ENCODE measurements at regions not wholly inside any gene's neighbourhood (a gene's known extent, or its start where the extent isn't known, plus 50 kb on each side); places are given as distances from the start of the nearest gene placed in this dataset.

DNA sequence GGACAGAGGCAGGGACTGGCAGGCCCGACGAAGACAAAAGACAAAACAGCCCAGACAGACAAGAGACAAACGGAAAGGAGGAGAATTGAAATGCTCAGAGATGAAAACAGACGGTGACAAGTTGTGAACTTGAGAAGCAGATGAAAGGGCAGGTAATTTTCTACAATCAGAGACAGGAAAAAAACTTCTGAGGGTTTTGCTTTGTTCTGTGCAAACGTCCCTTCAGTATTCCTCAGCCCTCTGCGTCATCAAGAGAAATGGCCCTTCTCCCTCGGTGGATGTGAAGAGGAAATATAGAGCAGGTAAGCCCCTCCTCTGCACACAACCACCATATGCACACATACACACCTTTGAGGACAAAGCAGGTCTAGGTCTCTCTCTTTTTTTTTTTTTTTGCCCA is 206.6 kb downstream of the UACA start:
- no peak for DNase-seq (ENCODE audit: low read depth in 1 of 2, low spot score in 1 of 2)

GRCh38 chr15:70556151-70556741 is 207.1 kb downstream of the UACA start:
- DNase-seq (ENCODE audit: low read depth in 1 of 2, low spot score in 1 of 2): no peak

GRCh38 chr15:70555713-70556112 is 207.6 kb downstream of the UACA start:
- DNase-seq (ENCODE audit: low read depth in 1 of 2, low spot score in 1 of 2): no peak

DNA sequence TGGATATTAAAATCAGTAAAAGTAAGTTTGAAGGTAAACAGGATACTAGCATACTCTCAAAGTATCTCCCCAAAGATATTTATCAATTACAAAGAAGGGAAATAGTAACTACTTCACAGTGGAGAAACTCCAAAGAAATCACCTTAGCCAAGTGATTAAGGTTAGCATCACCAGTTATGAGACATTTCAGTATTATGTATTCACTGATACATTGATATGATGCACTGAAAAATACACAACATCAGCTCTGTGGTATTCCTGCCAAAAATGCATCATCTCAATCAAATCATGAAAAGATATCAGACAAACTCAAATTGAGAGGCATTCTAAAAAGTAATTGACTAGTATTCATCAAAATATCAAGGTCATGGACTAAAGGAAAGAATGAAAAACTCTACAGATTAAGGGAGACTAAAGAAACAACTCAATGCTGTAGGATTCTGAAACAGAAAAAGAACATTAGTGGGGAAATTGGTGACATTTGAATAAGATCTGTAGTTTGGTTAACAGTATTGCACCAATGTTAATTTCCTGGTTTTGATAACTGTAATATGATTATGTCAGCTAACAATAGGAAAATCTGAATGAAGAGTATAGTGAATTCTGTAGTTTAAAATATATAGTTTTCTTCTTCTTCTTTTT is 215.4 kb downstream of the UACA start:
- DNase-seq (ENCODE audit: low read depth in 1 of 2, low spot score in 1 of 2): no peak

- no peak for DNase-seq (ENCODE audit: low read depth in 1 of 2, low spot score in 1 of 2)
Measured at GRCh38 chr15:70545526-70545925, 217.8 kb downstream of the UACA start.

- DNase-seq (ENCODE audit: low read depth in 1 of 2, low spot score in 1 of 2): no peak
Measured at GRCh38 chr15:70541511-70541910, 221.8 kb downstream of the UACA start.

DNA sequence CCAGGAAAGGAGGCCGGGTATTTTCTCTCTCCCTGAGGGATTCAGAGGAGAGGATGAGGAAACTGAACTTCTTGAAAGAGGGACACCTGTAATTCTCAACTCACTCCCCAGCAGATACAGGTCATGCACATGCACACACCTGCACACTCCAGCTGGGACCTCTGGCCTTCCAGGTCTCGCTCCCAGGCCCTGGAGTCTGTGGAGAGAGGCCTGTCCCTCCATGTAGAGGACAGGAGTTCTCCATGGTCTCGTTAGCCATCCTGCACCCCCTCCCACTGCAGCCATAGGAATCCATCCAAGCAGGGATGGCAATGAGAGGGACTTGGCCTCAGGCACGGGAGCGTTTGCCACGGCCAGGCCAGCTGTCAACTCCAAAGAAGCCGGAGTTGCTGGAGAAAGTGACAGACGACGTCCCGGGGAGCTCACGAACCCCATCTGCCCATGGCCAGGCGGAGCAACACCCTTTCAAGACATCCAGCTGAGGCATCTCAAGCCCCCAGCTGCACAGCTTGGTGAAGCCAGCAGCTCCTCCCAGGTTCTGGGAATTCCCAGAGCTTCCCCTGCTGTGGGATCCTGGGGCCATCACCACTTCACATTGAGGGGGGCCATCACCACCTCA is 223.3 kb downstream of the UACA start:
- DNase-seq (ENCODE audit: low read depth in 1 of 2, low spot score in 1 of 2): no peak

- DNase-seq (ENCODE audit: low read depth in 1 of 2, low spot score in 1 of 2): no peak
Measured at GRCh38 chr15:70539409-70539808, 223.9 kb downstream of the UACA start.

DNA sequence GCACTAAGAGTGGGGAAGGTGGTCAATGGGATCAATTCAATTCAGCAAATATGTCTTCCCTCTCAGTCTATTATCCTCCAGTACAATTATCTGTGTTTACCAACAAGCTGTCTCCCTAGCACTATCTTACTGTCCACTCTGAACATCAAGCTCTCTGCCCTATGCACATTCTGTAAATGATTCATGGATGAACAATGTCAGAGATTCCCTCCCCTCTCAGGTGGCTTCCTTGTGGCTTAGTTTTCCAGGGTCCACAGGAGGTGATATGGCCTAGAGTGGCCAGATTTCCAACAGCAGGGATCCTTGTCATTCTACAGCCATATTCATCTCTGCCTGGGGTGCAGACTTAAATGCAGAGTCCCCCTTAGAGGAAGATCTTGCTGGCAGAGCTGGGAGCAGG is 225.1 kb downstream of the UACA start:
- DNase-seq (ENCODE audit: low read depth in 1 of 2, low spot score in 1 of 2): no peak

- DNase-seq (ENCODE audit: low read depth in 1 of 2, low spot score in 1 of 2): no peak
Measured at GRCh38 chr15:70535955-70536338, 227.4 kb downstream of the UACA start.

- peak; percentile 18 to 32 for DNase-seq (ENCODE audit: low read depth in 1 of 2, low spot score in 1 of 2)
Measured at GRCh38 chr15:70535071-70535954, 228.0 kb downstream of the UACA start.

DNA sequence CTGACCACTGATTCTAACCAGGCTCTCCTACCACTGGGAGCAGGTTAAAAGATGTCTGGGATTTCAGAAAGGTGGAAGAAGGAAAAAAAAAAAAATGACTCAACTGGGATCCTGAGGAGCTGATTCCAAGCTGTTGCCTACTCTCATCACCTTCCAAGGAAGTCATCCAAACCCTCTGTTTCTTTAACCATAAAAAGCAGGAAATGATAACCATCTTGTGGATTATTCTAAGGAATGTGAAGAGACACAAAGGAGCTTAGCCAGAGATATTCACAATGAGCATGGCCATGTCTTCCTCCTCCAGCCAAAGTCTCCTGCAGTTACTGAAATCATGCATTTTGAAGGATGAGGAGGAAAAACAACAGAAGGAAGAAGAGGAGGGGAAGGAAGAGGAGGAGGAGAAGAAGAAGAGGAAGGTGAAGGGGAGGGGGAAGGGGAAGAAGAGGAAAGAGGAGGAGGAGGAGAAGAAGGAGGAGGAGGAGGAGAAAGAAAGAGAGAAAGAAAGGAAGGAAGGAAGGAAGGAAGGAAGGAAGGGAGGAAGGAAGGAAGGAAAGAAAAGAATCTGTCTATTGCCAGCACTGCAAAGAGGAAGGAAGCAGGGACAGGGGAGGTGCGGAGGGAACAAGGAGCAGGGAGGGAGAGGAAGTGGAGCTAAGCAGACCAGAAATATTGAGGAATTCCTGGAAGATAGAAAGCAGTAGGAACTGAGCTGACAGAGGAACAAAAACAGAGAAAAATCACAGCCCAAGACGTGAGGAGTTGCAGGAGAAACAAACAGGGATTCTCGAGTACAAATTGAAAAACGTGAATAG is 229.2 kb downstream of the UACA start:
- no peak for DNase-seq (ENCODE audit: low read depth in 1 of 2, low spot score in 1 of 2)

GRCh38 chr15:70532531-70533186 is 230.7 kb downstream of the UACA start:
- no peak for DNase-seq (ENCODE audit: low read depth in 1 of 2, low spot score in 1 of 2)

DNA sequence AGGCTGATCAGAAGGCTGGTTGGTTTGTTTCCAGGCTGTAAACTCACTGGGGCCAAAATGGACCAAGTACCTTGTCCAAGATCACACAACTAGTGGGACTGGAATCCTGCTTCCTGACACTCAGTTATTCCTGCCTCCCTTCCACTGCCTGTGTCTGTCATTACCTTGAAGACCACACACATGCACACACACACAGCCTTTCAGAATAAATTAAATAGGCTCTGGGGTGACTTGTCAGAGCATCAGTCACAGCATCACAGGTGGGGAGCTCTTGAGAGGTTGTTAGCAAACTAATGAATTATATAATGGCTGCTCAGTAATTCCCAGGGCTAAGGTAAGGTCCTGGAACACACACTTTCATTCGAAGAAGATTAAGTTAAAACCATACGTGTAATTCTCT is 231.8 kb downstream of the UACA start:
- DNase-seq (ENCODE audit: low read depth in 1 of 2, low spot score in 1 of 2): no peak

- no peak for DNase-seq (ENCODE audit: low read depth in 1 of 2, low spot score in 1 of 2)
Measured at GRCh38 chr15:70530906-70531305, 232.5 kb downstream of the UACA start.

GRCh38 chr15:70530503-70530902 is 232.9 kb downstream of the UACA start:
- no peak for DNase-seq (ENCODE audit: low read depth in 1 of 2, low spot score in 1 of 2)

DNA sequence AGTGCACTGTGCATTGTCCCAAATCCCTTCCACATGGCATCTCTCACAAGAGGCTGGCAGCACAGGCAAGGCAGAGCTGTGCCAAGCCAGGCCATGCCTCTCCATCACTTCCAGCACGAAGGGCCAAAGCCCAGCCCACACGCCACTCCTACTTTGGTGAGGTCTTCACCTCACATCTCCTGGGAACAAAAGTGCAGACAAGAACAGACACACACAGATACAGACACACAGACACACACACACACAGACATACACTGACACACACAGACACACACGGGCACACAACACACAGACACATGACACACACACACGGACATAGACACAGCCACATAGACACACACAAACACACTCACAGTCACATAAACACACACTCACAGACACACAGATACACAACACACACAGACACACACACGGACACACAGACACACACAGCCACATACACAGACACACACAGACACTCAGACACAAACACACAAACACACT is 233.3 kb downstream of the UACA start:
- DNase-seq (ENCODE audit: low read depth in 1 of 2, low spot score in 1 of 2): no peak

GRCh38 chr15:70528816-70529215 is 234.5 kb downstream of the UACA start:
- no peak for DNase-seq (ENCODE audit: low read depth in 1 of 2, low spot score in 1 of 2)

- DNase-seq (ENCODE audit: low read depth in 1 of 2, low spot score in 1 of 2): peak; percentile 20 to 35
Measured at GRCh38 chr15:70528270-70528706, 235.1 kb downstream of the UACA start.

DNA sequence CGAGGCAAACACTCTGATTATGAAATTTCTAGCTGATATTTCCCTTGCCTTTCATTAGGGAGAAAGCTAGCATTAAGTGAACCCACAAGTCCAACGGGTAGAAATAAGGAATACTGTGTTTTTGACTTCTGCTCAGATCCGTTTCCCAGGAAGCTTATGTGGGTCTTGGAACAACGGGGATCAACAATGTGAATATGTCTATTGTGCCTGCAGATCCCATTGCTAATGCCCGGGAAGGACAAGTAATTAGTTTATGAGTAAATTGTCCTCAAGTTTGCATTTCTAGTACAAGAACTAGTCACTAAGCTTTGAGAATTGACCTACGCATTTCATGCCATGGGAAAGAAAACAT is 236.4 kb downstream of the UACA start:
- DNase-seq (ENCODE audit: low read depth in 1 of 2, low spot score in 1 of 2): no peak

Measured in activated T-helper 1 cell treated with anti-CD3 and anti-CD28 coated beads, Interleukin-2, amount 50 U/mL, for 16 hours (primary cell).